Mesendoderm (in vitro differentiated cells): ENCODE measurements at regions not wholly inside any gene's neighbourhood (a gene's known extent, or its start where the extent isn't known, plus 50 kb on each side); places are given as distances from the start of the nearest gene placed in this dataset.
"Not testable (repeated sequence)": the region's sequence is repeated elsewhere in the genome, so short reads cannot be mapped to it uniquely, and the experiment has no call there.

Experiments
- DNase-seq: peaks from one replicate; pipeline ENCODE4 v3.0.0; 2013
- H2AK5ac ChIP-seq: 2 replicates; pipeline ENCODE4 v1.6.1; 2013; ENCODE audit warnings: low read length, inconsistent platforms
- H2BK120ac ChIP-seq: 2 replicates; pipeline ENCODE4 v1.6.1; 2013; ENCODE audit warnings: low read depth, mild to moderate bottlenecking, low read length, moderate library complexity, mixed read lengths
- H2BK15ac ChIP-seq: replicated peaks from 2 replicates; pipeline ENCODE4 v1.6.1; 2013; ENCODE audit warnings: low read depth, mild to moderate bottlenecking, moderate library complexity
- H2BK5ac ChIP-seq: 2 replicates; pipeline ENCODE4 v1.6.1; 2013; ENCODE audit warnings: low read length, inconsistent platforms
- H3K18ac ChIP-seq: 2 replicates; pipeline ENCODE4 v1.6.1; 2013; ENCODE audit warnings: mild to moderate bottlenecking, low read length, mixed read lengths
- H3K23ac ChIP-seq: one replicate; pipeline ENCODE4 v1.6.1; 2013; ENCODE audit warnings: low read length
- H3K27ac ChIP-seq: 2 replicates; pipeline ENCODE4 v1.5.1; 2013; ENCODE audit warnings: low read depth, mild to moderate bottlenecking, inconsistent platforms, low read length, moderate library complexity
- H3K27me3 ChIP-seq: 2 replicates; pipeline ENCODE4 v1.6.1; 2013; ENCODE audit warnings: low read length, control low read depth, mild to moderate bottlenecking, inconsistent platforms; ENCODE audit not compliant: insufficient read depth, poor library complexity
- H3K36me3 ChIP-seq: 2 replicates; pipeline ENCODE4 v1.6.1; 2013; ENCODE audit warnings: low read length, inconsistent platforms; ENCODE audit not compliant: control insufficient read depth, insufficient read depth
- H3K4ac ChIP-seq: one replicate; pipeline ENCODE4 v1.6.1; 2013; ENCODE audit warnings: low read depth, mild to moderate bottlenecking, low read length, moderate library complexity
- H3K4me1 ChIP-seq: 2 replicates; pipeline ENCODE4 v1.6.1; 2013; ENCODE audit warnings: low read depth, low read length, inconsistent platforms; ENCODE audit not compliant: control insufficient read depth
- H3K4me2 ChIP-seq: 2 replicates; pipeline ENCODE4 v1.6.1; 2013; ENCODE audit warnings: low read length
- H3K4me3 ChIP-seq: 2 replicates; pipeline ENCODE4 v1.5.1; 2013; ENCODE audit warnings: mild to moderate bottlenecking, low read length
- H3K56ac ChIP-seq: one replicate; pipeline ENCODE4 v1.6.1; 2013; ENCODE audit warnings: low read length
- H3K79me1 ChIP-seq: 2 replicates; pipeline ENCODE4 v1.6.1; 2013; ENCODE audit warnings: low read length, inconsistent platforms
- H3K79me2 ChIP-seq: 2 replicates; pipeline ENCODE4 v1.6.1; 2013; ENCODE audit warnings: mild to moderate bottlenecking, low read length; ENCODE audit not compliant: control insufficient read depth, insufficient read depth
- H3K9ac ChIP-seq: 2 replicates; pipeline ENCODE4 v1.6.1; 2013; ENCODE audit warnings: low read length, inconsistent platforms
- H4K5ac ChIP-seq: one replicate; pipeline ENCODE4 v1.6.1; 2013; ENCODE audit warnings: low read length
- H4K8ac ChIP-seq: one replicate; pipeline ENCODE4 v1.6.1; 2013; ENCODE audit warnings: low read depth, mild to moderate bottlenecking, control low read depth, low read length, moderate library complexity
- WGBS: extraction: QIAGEN DNeasy Blood & Tissue Kit; methylation state at CpG from one replicate; pipeline ENCODE4 v1.1.7; 2013; ENCODE audit warnings: low lambda C conversion rate, missing lambda C conversion rate; ENCODE audit not compliant: insufficient coverage; ENCODE audit errors: extremely low coverage; 5-methylcytosine and 5-hydroxymethylcytosine counted together

GRCh38 chr10:30133198-30133597 is 73.8 kb upstream of the JCAD start:
- no peak overlapping the region for H2BK15ac ChIP-seq
- H2AK5ac ChIP-seq = no peak overlapping the region
- H3K18ac ChIP-seq = no peak overlapping the region
- no peak overlapping the region for H3K23ac ChIP-seq
- no peak overlapping the region for H4K8ac ChIP-seq
- DNase-seq = no peak
- no peaks in the 10 kb centered on the region for H3K4me1 ChIP-seq
- H2BK5ac ChIP-seq = no peak overlapping the region
- WGBS = no CpG with 5 or more reads among the region's 1 CpG
- H3K56ac ChIP-seq = no peak overlapping the region
- no peak overlapping the region for H3K9ac ChIP-seq
- no peaks in the 10 kb centered on the region for H3K79me1 ChIP-seq
- H3K4ac ChIP-seq = no peak overlapping the region
- no peak overlapping the region for H3K27ac ChIP-seq
- H4K5ac ChIP-seq = no peak overlapping the region
- no peak overlapping the region for H3K4me3 ChIP-seq
- no peak overlapping the region for H3K4me2 ChIP-seq
- no peaks in the 10 kb centered on the region for H3K36me3 ChIP-seq
- no peaks in the 10 kb centered on the region for H3K79me2 ChIP-seq
- H2BK120ac ChIP-seq = no peak overlapping the region
- H3K27me3 ChIP-seq = no peaks in the 10 kb centered on the region

- not testable (repeated sequence) for H4K5ac ChIP-seq, H2BK120ac ChIP-seq, H3K4me3 ChIP-seq, H3K36me3 ChIP-seq, H2BK5ac ChIP-seq, H4K8ac ChIP-seq, H3K56ac ChIP-seq, H3K27ac ChIP-seq, H3K79me2 ChIP-seq, DNase-seq, H3K79me1 ChIP-seq, H3K9ac ChIP-seq, H3K4me2 ChIP-seq, H3K27me3 ChIP-seq, H2AK5ac ChIP-seq, H3K23ac ChIP-seq, H3K18ac ChIP-seq, H2BK15ac ChIP-seq, H3K4me1 ChIP-seq, H3K4ac ChIP-seq
- no CpG with 5 or more reads among the region's 13 CpGs for WGBS
These were observed 72.0 kb upstream of the JCAD start for GRCh38 chr10:30131369-30131768.

- H3K36me3 ChIP-seq, H3K56ac ChIP-seq, H3K79me1 ChIP-seq, H3K4me2 ChIP-seq, H3K79me2 ChIP-seq, H4K5ac ChIP-seq, H3K4me1 ChIP-seq, H3K18ac ChIP-seq, DNase-seq, H3K27me3 ChIP-seq, H3K4me3 ChIP-seq, H3K4ac ChIP-seq, H2BK5ac ChIP-seq, H2AK5ac ChIP-seq, H2BK15ac ChIP-seq, H3K9ac ChIP-seq, H3K23ac ChIP-seq, H2BK120ac ChIP-seq, H3K27ac ChIP-seq, H4K8ac ChIP-seq: not testable (repeated sequence)
- no CpG with 5 or more reads among the region's 8 CpGs for WGBS
These were observed 69.9 kb upstream of the JCAD start for GRCh38 chr10:30129326-30129725.

GRCh38 chr10:30127120-30127541 is 67.7 kb upstream of the JCAD start:
- Histone ChIP-seq H4K5ac (no peak overlapping the region), H3K4me1 (no peaks in the 10 kb centered on the region), H2BK120ac (no peak overlapping the region), H2BK5ac (no peak overlapping the region), H3K18ac (no peak overlapping the region), H3K23ac (no peak overlapping the region), H2BK15ac (no peak overlapping the region), H3K27ac (no peak overlapping the region), H3K79me1 (no peaks in the 10 kb centered on the region), H3K4ac (no peak overlapping the region), H3K9ac (no peak overlapping the region), H3K27me3 (no peaks in the 10 kb centered on the region), H3K79me2 (no peaks in the 10 kb centered on the region), H3K56ac (no peak overlapping the region), H2AK5ac (no peak overlapping the region), H3K4me3 (no peak overlapping the region), H4K8ac (no peak overlapping the region), H3K36me3 (no peaks in the 10 kb centered on the region), H3K4me2 (no peak overlapping the region)
- no peak for DNase-seq
- no CpG with 5 or more reads among the region's 10 CpGs for WGBS

- H2BK120ac ChIP-seq = no peak overlapping the region
- H3K27me3 ChIP-seq = no peaks in the 10 kb centered on the region
- H3K4me2 ChIP-seq = no peak overlapping the region
- no peak overlapping the region for H4K5ac ChIP-seq
- H2BK5ac ChIP-seq = no peak overlapping the region
- H3K4ac ChIP-seq = no peak overlapping the region
- H3K36me3 ChIP-seq = no peaks in the 10 kb centered on the region
- no peaks in the 10 kb centered on the region for H3K79me2 ChIP-seq
- H3K23ac ChIP-seq = no peak overlapping the region
- H2AK5ac ChIP-seq = no peak overlapping the region
- DNase-seq = no peak
- H3K18ac ChIP-seq = no peak overlapping the region
- no CpG with 5 or more reads among the region's 2 CpGs for WGBS
- H2BK15ac ChIP-seq = no peak overlapping the region
- no peak overlapping the region for H3K9ac ChIP-seq
- no peak overlapping the region for H3K4me3 ChIP-seq
- H3K4me1 ChIP-seq = no peaks in the 10 kb centered on the region
- no peak overlapping the region for H3K56ac ChIP-seq
- H3K27ac ChIP-seq = no peak overlapping the region
- H3K79me1 ChIP-seq = no peaks in the 10 kb centered on the region
- H4K8ac ChIP-seq = no peak overlapping the region
These were observed 66.1 kb upstream of the JCAD start for GRCh38 chr10:30125496-30125895.

- no peak overlapping the region for H3K9ac ChIP-seq
- no peaks in the 10 kb centered on the region for H3K79me2 ChIP-seq
- H2BK5ac ChIP-seq = no peak overlapping the region
- no peak for DNase-seq
- no peak overlapping the region for H3K18ac ChIP-seq
- H3K23ac ChIP-seq = no peak overlapping the region
- no peak overlapping the region for H4K8ac ChIP-seq
- H3K4ac ChIP-seq = no peak overlapping the region
- no peak overlapping the region for H2AK5ac ChIP-seq
- WGBS = no CpG with 5 or more reads among the region's 6 CpGs
- H3K4me2 ChIP-seq = no peak overlapping the region
- H2BK15ac ChIP-seq = no peak overlapping the region
- no peaks in the 10 kb centered on the region for H3K79me1 ChIP-seq
- H4K5ac ChIP-seq = no peak overlapping the region
- no peak overlapping the region for H3K56ac ChIP-seq
- no peaks in the 10 kb centered on the region for H3K36me3 ChIP-seq
- no peaks in the 10 kb centered on the region for H3K4me1 ChIP-seq
- H3K27ac ChIP-seq = no peak overlapping the region
- no peak overlapping the region for H3K4me3 ChIP-seq
- no peak overlapping the region for H2BK120ac ChIP-seq
- H3K27me3 ChIP-seq = no peaks in the 10 kb centered on the region
These were observed 65.3 kb upstream of the JCAD start for GRCh38 chr10:30124704-30125103.
